H1 (cell line): ENCODE measurements at regions not wholly inside any gene's neighbourhood (a gene's known extent, or its start where the extent isn't known, plus 50 kb on each side); places are given as distances from the start of the nearest gene placed in this dataset.

ENCODE experiments used
- CTCF ChIA-PET: fragments of 300-600 bp; sonication (Branson Sonifier 250); formaldehyde crosslinking; loops from one replicate; lab custom pipeline; 2021; ENCODE audit not compliant: partially characterized antibody; lab: Charles Lee
- POLR2A ChIA-PET: fragments of 300-600 bp; sonication (Branson Sonifier 250); formaldehyde crosslinking; loops from one replicate; lab custom pipeline; 2021; ENCODE audit warnings: inconsistent platforms; ENCODE audit not compliant: partially characterized antibody; lab: Charles Lee
- DNase-seq, 2 experiments: peaks; one replicate each; pipeline versions ENCODE4 v3.0.0 to v3.0.0-alpha.2; 2010 to 2022; ENCODE audit warnings: low spot score in 2 of 2, low read depth in 1 of 2, mixed read lengths in 1 of 2
- FAIRE-seq: peaks from 2 replicates; lab custom pipeline; 2011; peaks lifted over from hg19 to GRCh38; lab: Jason Lieb, UNC
- H2AFZ ChIP-seq: 2 replicates; pipeline ENCODE4 v1.8.1; 2012; ENCODE audit warnings: low read length, inconsistent platforms
- H2AK5ac ChIP-seq: 2 replicates; pipeline ENCODE4 v1.6.1; 2013; ENCODE audit warnings: low read depth, low read length
- H2BK120ac ChIP-seq: replicated peaks from 2 replicates; pipeline ENCODE3; 2013; ENCODE audit warnings: low read depth, low read length, inconsistent platforms
- H2BK12ac ChIP-seq: 2 replicates; pipeline ENCODE4 v1.6.1; 2013; ENCODE audit warnings: low read depth, low read length
- H2BK15ac ChIP-seq: 2 replicates; pipeline ENCODE4 v1.6.1; 2013; ENCODE audit warnings: low read length
- H2BK20ac ChIP-seq: 2 replicates; pipeline ENCODE4 v1.6.1; 2013; ENCODE audit warnings: low read length
- H2BK5ac ChIP-seq: 2 replicates; pipeline ENCODE4 v1.6.1; 2013; ENCODE audit warnings: low read depth, low read length
- H3K14ac ChIP-seq: 2 replicates; pipeline ENCODE4 v1.6.1; 2013; ENCODE audit warnings: inconsistent platforms; ENCODE audit not compliant: insufficient read length
- H3K18ac ChIP-seq: 2 replicates; pipeline ENCODE4 v1.6.1; 2013; ENCODE audit warnings: low read length; ENCODE audit errors: extremely low read depth
- H3K23ac ChIP-seq: 2 replicates; pipeline ENCODE4 v1.6.1; 2013; ENCODE audit warnings: inconsistent platforms; ENCODE audit not compliant: insufficient read length
- H3K23me2 ChIP-seq: 2 replicates; pipeline ENCODE4 v1.6.1; 2013; ENCODE audit warnings: low read depth, low read length
- H3K27ac ChIP-seq: 2 replicates; pipeline ENCODE4 v1.6.1; 2011; ENCODE audit warnings: low read depth, low read length, inconsistent platforms
- H3K27me3 ChIP-seq, 4 experiments: replicated peaks in 1 of 4; 1 replicate in 1 of 4; 2 replicates in 3 of 4; pipeline versions ENCODE4 v1.6.1 to v1.8.1; 2011 to 2013; ENCODE audit warnings: low read length in 3 of 4, mild to moderate bottlenecking in 3 of 4, inconsistent platforms in 2 of 4, mixed read lengths in 2 of 4, moderate library complexity in 1 of 4; ENCODE audit not compliant: control insufficient read depth in 3 of 4, insufficient read depth in 3 of 4; ENCODE audit errors: extremely low read depth in 1 of 4
- H3K36me3 ChIP-seq, 4 experiments: 2 replicates each; pipeline versions ENCODE4 v1.6.1 to v1.8.1; 2011 to 2013; ENCODE audit warnings: mild to moderate bottlenecking in 4 of 4, low read length in 3 of 4, moderate library complexity in 2 of 4, control low read depth in 1 of 4, inconsistent platforms in 1 of 4; ENCODE audit not compliant: insufficient read depth in 4 of 4, control insufficient read depth in 2 of 4
- H3K4ac ChIP-seq: replicated peaks from 2 replicates; pipeline ENCODE3; 2013; ENCODE audit warnings: low read length, low read depth, mixed read lengths, inconsistent platforms; ENCODE audit not compliant: insufficient read length
- H3K4me1 ChIP-seq, 4 experiments: replicated peaks in 1 of 4; 1 replicate in 1 of 4; 2 replicates in 3 of 4; pipeline versions ENCODE4 v1.6.1 to v1.8.1; 2011 to 2013; ENCODE audit warnings: low read length in 3 of 4, inconsistent platforms in 2 of 4, mixed read lengths in 1 of 4; ENCODE audit not compliant: insufficient read depth in 4 of 4, control insufficient read depth in 3 of 4
- H3K4me2 ChIP-seq, 2 experiments: 2 replicates each; pipeline versions ENCODE4 v1.6.1 to v1.8.1; 2011 to 2013; ENCODE audit warnings: low read depth in 2 of 2, low read length in 2 of 2, control low read depth in 1 of 2, inconsistent platforms in 1 of 2, mild to moderate bottlenecking in 1 of 2; ENCODE audit not compliant: insufficient read depth in 1 of 2
- H3K4me3 ChIP-seq, 4 experiments: fragments of 200-600, 300-600 bp in 1 of 4; sonication (generic), shearing (Covaris generic), sonication (Bioruptor Twin) in 1 of 4; 2 replicates each; pipeline versions ENCODE4 v1.5.1 to v1.8.1; 2011 to 2016; ENCODE audit warnings: low read length in 4 of 4, low read depth in 3 of 4, control low read depth in 2 of 4, inconsistent platforms in 2 of 4, mild to moderate bottlenecking in 2 of 4, mixed read lengths in 1 of 4, moderate library complexity in 1 of 4; ENCODE audit not compliant: insufficient read depth in 2 of 4; ENCODE audit errors: extremely low read depth in 1 of 4
- H3K56ac ChIP-seq: replicated peaks from 2 replicates; pipeline ENCODE3; 2013; ENCODE audit warnings: low read depth, mild to moderate bottlenecking, mixed read lengths, low read length, inconsistent platforms; ENCODE audit not compliant: insufficient read length
- H3K79me1 ChIP-seq: 2 replicates; pipeline ENCODE4 v1.6.1; 2013; ENCODE audit warnings: low read depth, low read length, control low read depth
- H3K79me2 ChIP-seq, 2 experiments: 2 replicates each; pipeline versions ENCODE4 v1.6.1 to v1.8.1; 2012 to 2013; ENCODE audit warnings: low read length in 2 of 2, mild to moderate bottlenecking in 2 of 2, inconsistent platforms in 1 of 2; ENCODE audit not compliant: insufficient read depth in 2 of 2, control insufficient read depth in 1 of 2
- H3K9ac ChIP-seq, 4 experiments: replicated peaks in 1 of 4; 1 replicate in 1 of 4; 2 replicates in 3 of 4; pipeline versions ENCODE4 v1.6.1 to v1.8.1; 2011 to 2013; ENCODE audit warnings: low read depth in 3 of 4, low read length in 3 of 4, control low read depth in 2 of 4, mild to moderate bottlenecking in 2 of 4, moderate library complexity in 2 of 4, inconsistent platforms in 1 of 4; ENCODE audit errors: extremely low read depth in 1 of 4
- H3K9me3 ChIP-seq, 2 experiments: 2 replicates each; pipeline versions ENCODE4 v1.6.1 to v1.8.1; 2012 to 2013; ENCODE audit warnings: mild to moderate bottlenecking in 2 of 2, moderate library complexity in 2 of 2, control low read depth in 1 of 2, inconsistent platforms in 1 of 2, low read depth in 1 of 2, low read length in 1 of 2, mixed read lengths in 1 of 2; ENCODE audit not compliant: insufficient read depth in 2 of 2
- H4K20me1 ChIP-seq, 2 experiments: replicated peaks in 1 of 2; 2 replicates each; pipeline versions ENCODE3 to v1.8.1; 2011 to 2013; ENCODE audit warnings: inconsistent platforms in 2 of 2, low read length in 2 of 2, mild to moderate bottlenecking in 1 of 2; ENCODE audit not compliant: insufficient read depth in 2 of 2, control insufficient read depth in 1 of 2
- H4K5ac ChIP-seq: 2 replicates; pipeline ENCODE4 v1.6.1; 2013; ENCODE audit warnings: low read length, low read depth, mixed read lengths, inconsistent platforms; ENCODE audit not compliant: insufficient read length
- H4K8ac ChIP-seq: 2 replicates; pipeline ENCODE4 v1.8.0; 2013; ENCODE audit warnings: mild to moderate bottlenecking, moderate library complexity, low read length, inconsistent platforms; ENCODE audit not compliant: insufficient read depth; ENCODE audit errors: extremely low read depth
- H4K91ac ChIP-seq: replicated peaks from 2 replicates; pipeline ENCODE3; 2013; ENCODE audit warnings: low read length, mixed read lengths, inconsistent platforms; ENCODE audit not compliant: insufficient read length
- BRCA1 ChIP-seq: IDR thresholded peaks from 2 replicates; pipeline ENCODE4 v1.6.1; 2012; ENCODE audit warnings: low read depth, low read length, improper control_type of control experiment
- CBX8 ChIP-seq: fragments of 300-800, 300-1000 bp; sonication (generic); IDR thresholded peaks from 2 replicates; pipeline ENCODE4 v1.7.1; 2016; ENCODE audit warnings: low read depth, low read length, borderline replicate concordance
- CHD1 ChIP-seq: IDR thresholded peaks from 2 replicates; pipeline ENCODE4 v1.6.1; 2012; ENCODE audit warnings: low read depth, low read length, improper control_type of control experiment
- CREB1 ChIP-seq: IDR thresholded peaks from 2 replicates; pipeline ENCODE4 v1.6.1; 2012; ENCODE audit warnings: inconsistent platforms
- FOSL1 ChIP-seq: IDR thresholded peaks from 2 replicates; pipeline ENCODE4 v1.6.1; 2011; ENCODE audit warnings: mild to moderate bottlenecking, low read depth, low read length, moderate library complexity; ENCODE audit not compliant: insufficient read depth
- GABPA ChIP-seq: IDR thresholded peaks from 2 replicates; pipeline ENCODE4 v1.6.1; 2011; ENCODE audit warnings: mild to moderate bottlenecking, low read length, moderate library complexity, borderline replicate concordance; ENCODE audit not compliant: insufficient read depth
- NANOG ChIP-seq: IDR thresholded peaks from 2 replicates; pipeline ENCODE4 v1.6.1; 2011; ENCODE audit warnings: low read length, low read depth, mild to moderate bottlenecking, inconsistent platforms; ENCODE audit not compliant: insufficient read depth, poor library complexity, severe bottlenecking
- NRF1 ChIP-seq: IDR thresholded peaks from 2 replicates; pipeline ENCODE4 v1.6.1; 2011; ENCODE audit warnings: mild to moderate bottlenecking, low read depth, low read length, improper control_type of control experiment
- POU5F1 ChIP-seq: IDR thresholded peaks from 2 replicates; pipeline ENCODE4 v1.6.1; 2011; ENCODE audit warnings: low read depth, mild to moderate bottlenecking, low read length, moderate library complexity
- RFX5 ChIP-seq: IDR thresholded peaks from 2 replicates; pipeline ENCODE4 v1.6.1; 2011; ENCODE audit warnings: low read depth, low read length, improper control_type of control experiment, borderline replicate concordance
- SIX5 ChIP-seq: IDR thresholded peaks from 2 replicates; pipeline ENCODE4 v1.6.1; 2011; ENCODE audit warnings: mild to moderate bottlenecking, low read depth, low read length
- SP2 ChIP-seq: IDR thresholded peaks from 2 replicates; pipeline ENCODE4 v1.6.1; 2012; ENCODE audit warnings: mild to moderate bottlenecking, low read length, inconsistent platforms
- TAF7 ChIP-seq: optimal IDR thresholded peaks from 2 replicates; pipeline ENCODE3; 2011; ENCODE audit warnings: low read depth, mild to moderate bottlenecking, inconsistent platforms, low read length, moderate library complexity, borderline replicate concordance
- WGBS, 2 experiments: shearing (Covaris generic) in 1 of 2; methylation state at CpG; one replicate each; pipeline versions ENCODE4 v1.1.6 to v1.1.7; 2013 to 2015; ENCODE audit warnings: low lambda C conversion rate in 2 of 2, mixed read lengths in 2 of 2, inconsistent platforms in 1 of 2, low coverage in 1 of 2, missing lambda C conversion rate in 1 of 2; ENCODE audit not compliant: insufficient replicate concordance in 2 of 2, insufficient coverage in 1 of 2, insufficient read length in 1 of 2; ENCODE audit errors: extremely low coverage in 1 of 2, missing lambda C conversion rate in 1 of 2; 5-methylcytosine and 5-hydroxymethylcytosine counted together
- TF ChIP-seq, protein P1 (sequence below): IDR thresholded peaks from 2 replicates; pipeline ENCODE4 v1.6.1; 2011; ENCODE audit warnings: low read length, improper control_type of control experiment

DNA sequence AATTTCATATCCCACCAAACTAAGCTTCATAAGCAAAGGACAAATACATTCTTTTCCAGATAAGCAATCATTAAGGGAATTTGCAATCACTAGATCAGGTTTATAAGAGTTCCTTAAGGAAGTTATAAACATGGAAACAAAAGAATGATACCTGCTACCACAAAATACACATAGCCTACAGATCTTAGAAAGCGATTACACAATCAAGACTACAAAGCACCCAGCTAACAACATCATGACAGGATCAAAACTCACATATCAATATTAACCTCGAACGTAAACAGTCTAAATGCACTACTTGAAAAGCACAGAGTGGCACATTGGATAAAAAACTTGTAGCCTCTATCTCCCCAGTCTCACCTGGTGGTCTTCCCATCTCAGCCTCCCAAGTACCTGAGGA lies 512.4 kb upstream of the PTGER4 start:
- H3K27ac ChIP-seq = no peak overlapping the region
- TF ChIP-seq POU5F1 = no peak
- no peak for TF ChIP-seq NRF1
- no peak for TF ChIP-seq GABPA
- no peak for TF ChIP-seq SIX5
- TF ChIP-seq, protein P1, sequence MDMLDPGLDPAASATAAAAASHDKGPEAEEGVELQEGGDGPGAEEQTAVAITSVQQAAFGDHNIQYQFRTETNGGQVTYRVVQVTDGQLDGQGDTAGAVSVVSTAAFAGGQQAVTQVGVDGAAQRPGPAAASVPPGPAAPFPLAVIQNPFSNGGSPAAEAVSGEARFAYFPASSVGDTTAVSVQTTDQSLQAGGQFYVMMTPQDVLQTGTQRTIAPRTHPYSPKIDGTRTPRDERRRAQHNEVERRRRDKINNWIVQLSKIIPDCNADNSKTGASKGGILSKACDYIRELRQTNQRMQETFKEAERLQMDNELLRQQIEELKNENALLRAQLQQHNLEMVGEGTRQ = no peak
- TF ChIP-seq CHD1 = no peak
- TF ChIP-seq NANOG = no peak
- no peak for TF ChIP-seq RFX5
- TF ChIP-seq SP2 = no peak
- no peak for TF ChIP-seq CBX8
- TF ChIP-seq FOSL1 = no peak
- TF ChIP-seq CREB1 = no peak
- no peak for TF ChIP-seq TAF7
- no peak for TF ChIP-seq BRCA1

More for the DNA sequence above, 512.4 kb upstream of the PTGER4 start:
- Histone ChIP-seq H3K79me2 (no peaks in the 10 kb centered on the region), H3K18ac (no peak overlapping the region), H4K8ac (no peak overlapping the region), H2BK20ac (no peak overlapping the region), H3K4me1 (peaks cover 0 to 2% (median under 1%) of the 10 kb centered on the region in 4 experiments; a peak in 2 of 7 replicates), H2BK5ac (no peak overlapping the region), H3K14ac (no peak overlapping the region), H2BK12ac (no peak overlapping the region), H4K20me1 (no peaks in the 10 kb centered on the region), H2AK5ac (no peak overlapping the region), H3K23me2 (no peaks in the 10 kb centered on the region; the same call in 1 of the 2 replicates), H3K4me3 (no peak overlapping the region), H4K91ac (no peak overlapping the region), H2BK120ac (no peak overlapping the region), H3K9me3 (peaks cover 0 to 6% of the 10 kb centered on the region in 2 experiments; a peak in 1 of 4 replicates), H3K9ac (no peak overlapping the region), H2AFZ (no peak overlapping the region), H3K4me2 (no peak overlapping the region), H3K27me3 (no peaks in the 10 kb centered on the region), H3K79me1 (no peaks in the 10 kb centered on the region), H3K36me3 (no peaks in the 10 kb centered on the region), H4K5ac (no peak overlapping the region), H3K56ac (no peak overlapping the region), H3K4ac (no peak overlapping the region), H2BK15ac (no peak overlapping the region), H3K23ac (no peak overlapping the region)
- WGBS, 2 experiments = 98% methylated on average over 3 of the region's 3 CpGs; no CpG with 5 or more reads in 1 of the 2 experiments
- ChIA-PET CTCF (no interaction called here), POLR2A (no interaction called here)
- DNase-seq (no peak), FAIRE-seq (no peak)
